ENCODE measurements at regions not wholly inside any gene's neighbourhood (a gene's known extent, or its start where the extent isn't known, plus 50 kb on each side); places are given as distances from the start of the nearest gene placed in this dataset.

GRCh38 chr14:29355846-29356245 lies 571.8 kb downstream of the PRKD1 start:
- no peaks in the 10 kb centered on the region for H3K4me1 Mint-ChIP-seq
- H3K4me3 Mint-ChIP-seq = no peak overlapping the region
- TF ChIP-seq, protein P1, sequence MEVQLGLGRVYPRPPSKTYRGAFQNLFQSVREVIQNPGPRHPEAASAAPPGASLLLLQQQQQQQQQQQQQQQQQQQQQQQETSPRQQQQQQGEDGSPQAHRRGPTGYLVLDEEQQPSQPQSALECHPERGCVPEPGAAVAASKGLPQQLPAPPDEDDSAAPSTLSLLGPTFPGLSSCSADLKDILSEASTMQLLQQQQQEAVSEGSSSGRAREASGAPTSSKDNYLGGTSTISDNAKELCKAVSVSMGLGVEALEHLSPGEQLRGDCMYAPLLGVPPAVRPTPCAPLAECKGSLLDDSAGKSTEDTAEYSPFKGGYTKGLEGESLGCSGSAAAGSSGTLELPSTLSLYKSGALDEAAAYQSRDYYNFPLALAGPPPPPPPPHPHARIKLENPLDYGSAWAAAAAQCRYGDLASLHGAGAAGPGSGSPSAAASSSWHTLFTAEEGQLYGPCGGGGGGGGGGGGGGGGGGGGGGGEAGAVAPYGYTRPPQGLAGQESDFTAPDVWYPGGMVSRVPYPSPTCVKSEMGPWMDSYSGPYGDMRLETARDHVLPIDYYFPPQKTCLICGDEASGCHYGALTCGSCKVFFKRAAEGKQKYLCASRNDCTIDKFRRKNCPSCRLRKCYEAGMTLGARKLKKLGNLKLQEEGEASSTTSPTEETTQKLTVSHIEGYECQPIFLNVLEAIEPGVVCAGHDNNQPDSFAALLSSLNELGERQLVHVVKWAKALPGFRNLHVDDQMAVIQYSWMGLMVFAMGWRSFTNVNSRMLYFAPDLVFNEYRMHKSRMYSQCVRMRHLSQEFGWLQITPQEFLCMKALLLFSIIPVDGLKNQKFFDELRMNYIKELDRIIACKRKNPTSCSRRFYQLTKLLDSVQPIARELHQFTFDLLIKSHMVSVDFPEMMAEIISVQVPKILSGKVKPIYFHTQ (CRISPR knock-in tag; IDR thresholded peaks at IDR 0.05) = no peak
- TF ChIP-seq GRHL2 (CRISPR knock-in tag; IDR thresholded peaks at IDR 0.05; ENCODE audit: insufficient replicate concordance, severe bottlenecking) (no peak), FOXJ3 (CRISPR knock-in tag; IDR thresholded peaks at IDR 0.05; ENCODE audit: borderline replicate concordance) (no peak)
- TF ChIP-seq, protein P2, sequence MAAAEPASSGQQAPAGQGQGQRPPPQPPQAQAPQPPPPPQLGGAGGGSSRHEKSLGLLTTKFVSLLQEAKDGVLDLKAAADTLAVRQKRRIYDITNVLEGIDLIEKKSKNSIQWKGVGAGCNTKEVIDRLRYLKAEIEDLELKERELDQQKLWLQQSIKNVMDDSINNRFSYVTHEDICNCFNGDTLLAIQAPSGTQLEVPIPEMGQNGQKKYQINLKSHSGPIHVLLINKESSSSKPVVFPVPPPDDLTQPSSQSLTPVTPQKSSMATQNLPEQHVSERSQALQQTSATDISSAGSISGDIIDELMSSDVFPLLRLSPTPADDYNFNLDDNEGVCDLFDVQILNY (CRISPR knock-in tag; IDR thresholded peaks at IDR 0.05) = no peak
- DNase-seq (ENCODE audit: low spot score) = no peak
- no peaks in the 10 kb centered on the region for H3K36me3 Mint-ChIP-seq
- no peaks in the 10 kb centered on the region for H3K9me3 Mint-ChIP-seq
- ChIA-PET CTCF (no interaction called here), POLR2A (no interaction called here)
- H3K27me3 Mint-ChIP-seq (ENCODE audit: low read depth) = no peaks in the 10 kb centered on the region
- ATAC-seq = no peak
- H3K27ac Mint-ChIP-seq = no peak overlapping the region

DNA sequence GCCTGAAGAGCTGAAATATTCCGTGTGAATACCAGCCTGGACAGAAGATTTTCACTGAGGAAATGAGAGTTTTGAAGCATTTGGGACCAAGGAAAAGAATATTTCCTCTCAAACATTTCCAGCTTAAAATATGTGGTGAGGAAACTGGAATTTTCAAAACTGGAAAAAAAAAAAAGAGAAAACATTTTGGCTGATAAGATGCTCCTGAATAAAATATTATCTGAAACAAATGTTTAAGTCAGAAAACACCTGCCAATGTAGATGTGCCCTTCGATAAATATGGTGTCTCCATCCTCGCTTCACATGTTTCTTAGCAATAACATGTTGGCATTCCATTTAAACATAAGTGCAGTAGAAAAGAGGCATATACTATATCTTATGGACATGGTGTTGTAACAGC lies 567.0 kb downstream of the PRKD1 start:
- H3K36me3 Mint-ChIP-seq = no peaks in the 10 kb centered on the region
- no peak overlapping the region for H3K4me3 Mint-ChIP-seq
- ATAC-seq (no peak), DNase-seq (ENCODE audit: low spot score) (no peak)
- H3K27me3 Mint-ChIP-seq (ENCODE audit: low read depth) = no peaks in the 10 kb centered on the region; the same call in 1 of the 2 replicates
- H3K4me1 Mint-ChIP-seq = no peaks in the 10 kb centered on the region
- H3K27ac Mint-ChIP-seq = no peak overlapping the region
- ChIA-PET CTCF (no interaction called here), POLR2A (no interaction called here)
- H3K9me3 Mint-ChIP-seq = no peaks in the 10 kb centered on the region
- no peak for TF ChIP-seq IRF1 (CRISPR knock-in tag; IDR thresholded peaks at IDR 0.05)
- no peak for TF ChIP-seq EMX1 (CRISPR knock-in tag; IDR thresholded peaks at IDR 0.05)
- TF ChIP-seq CBFB (CRISPR knock-in tag; IDR thresholded peaks at IDR 0.05; ENCODE audit: low read depth) = no peak
- no peak for TF ChIP-seq FOXP1 (CRISPR knock-in tag; IDR thresholded peaks at IDR 0.05; ENCODE audit: borderline replicate concordance)
- TF ChIP-seq, protein P3, sequence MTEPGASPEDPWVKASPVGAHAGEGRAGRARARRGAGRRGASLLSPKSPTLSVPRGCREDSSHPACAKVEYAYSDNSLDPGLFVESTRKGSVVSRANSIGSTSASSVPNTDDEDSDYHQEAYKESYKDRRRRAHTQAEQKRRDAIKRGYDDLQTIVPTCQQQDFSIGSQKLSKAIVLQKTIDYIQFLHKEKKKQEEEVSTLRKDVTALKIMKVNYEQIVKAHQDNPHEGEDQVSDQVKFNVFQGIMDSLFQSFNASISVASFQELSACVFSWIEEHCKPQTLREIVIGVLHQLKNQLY (CRISPR knock-in tag; IDR thresholded peaks at IDR 0.05) = no peak
- no peak for TF ChIP-seq ZNF263 (CRISPR knock-in tag; IDR thresholded peaks at IDR 0.05; ENCODE audit: low read depth)
- TF ChIP-seq PRRX2 (CRISPR knock-in tag; IDR thresholded peaks at IDR 0.05) = no peak
- TF ChIP-seq, protein P4, sequence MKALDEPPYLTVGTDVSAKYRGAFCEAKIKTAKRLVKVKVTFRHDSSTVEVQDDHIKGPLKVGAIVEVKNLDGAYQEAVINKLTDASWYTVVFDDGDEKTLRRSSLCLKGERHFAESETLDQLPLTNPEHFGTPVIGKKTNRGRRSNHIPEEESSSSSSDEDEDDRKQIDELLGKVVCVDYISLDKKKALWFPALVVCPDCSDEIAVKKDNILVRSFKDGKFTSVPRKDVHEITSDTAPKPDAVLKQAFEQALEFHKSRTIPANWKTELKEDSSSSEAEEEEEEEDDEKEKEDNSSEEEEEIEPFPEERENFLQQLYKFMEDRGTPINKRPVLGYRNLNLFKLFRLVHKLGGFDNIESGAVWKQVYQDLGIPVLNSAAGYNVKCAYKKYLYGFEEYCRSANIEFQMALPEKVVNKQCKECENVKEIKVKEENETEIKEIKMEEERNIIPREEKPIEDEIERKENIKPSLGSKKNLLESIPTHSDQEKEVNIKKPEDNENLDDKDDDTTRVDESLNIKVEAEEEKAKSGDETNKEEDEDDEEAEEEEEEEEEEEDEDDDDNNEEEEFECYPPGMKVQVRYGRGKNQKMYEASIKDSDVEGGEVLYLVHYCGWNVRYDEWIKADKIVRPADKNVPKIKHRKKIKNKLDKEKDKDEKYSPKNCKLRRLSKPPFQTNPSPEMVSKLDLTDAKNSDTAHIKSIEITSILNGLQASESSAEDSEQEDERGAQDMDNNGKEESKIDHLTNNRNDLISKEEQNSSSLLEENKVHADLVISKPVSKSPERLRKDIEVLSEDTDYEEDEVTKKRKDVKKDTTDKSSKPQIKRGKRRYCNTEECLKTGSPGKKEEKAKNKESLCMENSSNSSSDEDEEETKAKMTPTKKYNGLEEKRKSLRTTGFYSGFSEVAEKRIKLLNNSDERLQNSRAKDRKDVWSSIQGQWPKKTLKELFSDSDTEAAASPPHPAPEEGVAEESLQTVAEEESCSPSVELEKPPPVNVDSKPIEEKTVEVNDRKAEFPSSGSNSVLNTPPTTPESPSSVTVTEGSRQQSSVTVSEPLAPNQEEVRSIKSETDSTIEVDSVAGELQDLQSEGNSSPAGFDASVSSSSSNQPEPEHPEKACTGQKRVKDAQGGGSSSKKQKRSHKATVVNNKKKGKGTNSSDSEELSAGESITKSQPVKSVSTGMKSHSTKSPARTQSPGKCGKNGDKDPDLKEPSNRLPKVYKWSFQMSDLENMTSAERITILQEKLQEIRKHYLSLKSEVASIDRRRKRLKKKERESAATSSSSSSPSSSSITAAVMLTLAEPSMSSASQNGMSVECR (CRISPR knock-in tag; IDR thresholded peaks at IDR 0.05; ENCODE audit: borderline replicate concordance) = no peak
- no peak for TF ChIP-seq USF1 (CRISPR knock-in tag; IDR thresholded peaks at IDR 0.05)
- TF ChIP-seq, protein P5, sequence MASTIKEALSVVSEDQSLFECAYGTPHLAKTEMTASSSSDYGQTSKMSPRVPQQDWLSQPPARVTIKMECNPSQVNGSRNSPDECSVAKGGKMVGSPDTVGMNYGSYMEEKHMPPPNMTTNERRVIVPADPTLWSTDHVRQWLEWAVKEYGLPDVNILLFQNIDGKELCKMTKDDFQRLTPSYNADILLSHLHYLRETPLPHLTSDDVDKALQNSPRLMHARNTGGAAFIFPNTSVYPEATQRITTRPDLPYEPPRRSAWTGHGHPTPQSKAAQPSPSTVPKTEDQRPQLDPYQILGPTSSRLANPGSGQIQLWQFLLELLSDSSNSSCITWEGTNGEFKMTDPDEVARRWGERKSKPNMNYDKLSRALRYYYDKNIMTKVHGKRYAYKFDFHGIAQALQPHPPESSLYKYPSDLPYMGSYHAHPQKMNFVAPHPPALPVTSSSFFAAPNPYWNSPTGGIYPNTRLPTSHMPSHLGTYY (CRISPR knock-in tag; IDR thresholded peaks at IDR 0.05) = no peak
- TF ChIP-seq SMAD3 (CRISPR knock-in tag; IDR thresholded peaks at IDR 0.05; ENCODE audit: borderline replicate concordance) = no peak
- TF ChIP-seq, protein P6, sequence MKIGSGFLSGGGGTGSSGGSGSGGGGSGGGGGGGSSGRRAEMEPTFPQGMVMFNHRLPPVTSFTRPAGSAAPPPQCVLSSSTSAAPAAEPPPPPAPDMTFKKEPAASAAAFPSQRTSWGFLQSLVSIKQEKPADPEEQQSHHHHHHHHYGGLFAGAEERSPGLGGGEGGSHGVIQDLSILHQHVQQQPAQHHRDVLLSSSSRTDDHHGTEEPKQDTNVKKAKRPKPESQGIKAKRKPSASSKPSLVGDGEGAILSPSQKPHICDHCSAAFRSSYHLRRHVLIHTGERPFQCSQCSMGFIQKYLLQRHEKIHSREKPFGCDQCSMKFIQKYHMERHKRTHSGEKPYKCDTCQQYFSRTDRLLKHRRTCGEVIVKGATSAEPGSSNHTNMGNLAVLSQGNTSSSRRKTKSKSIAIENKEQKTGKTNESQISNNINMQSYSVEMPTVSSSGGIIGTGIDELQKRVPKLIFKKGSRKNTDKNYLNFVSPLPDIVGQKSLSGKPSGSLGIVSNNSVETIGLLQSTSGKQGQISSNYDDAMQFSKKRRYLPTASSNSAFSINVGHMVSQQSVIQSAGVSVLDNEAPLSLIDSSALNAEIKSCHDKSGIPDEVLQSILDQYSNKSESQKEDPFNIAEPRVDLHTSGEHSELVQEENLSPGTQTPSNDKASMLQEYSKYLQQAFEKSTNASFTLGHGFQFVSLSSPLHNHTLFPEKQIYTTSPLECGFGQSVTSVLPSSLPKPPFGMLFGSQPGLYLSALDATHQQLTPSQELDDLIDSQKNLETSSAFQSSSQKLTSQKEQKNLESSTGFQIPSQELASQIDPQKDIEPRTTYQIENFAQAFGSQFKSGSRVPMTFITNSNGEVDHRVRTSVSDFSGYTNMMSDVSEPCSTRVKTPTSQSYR (CRISPR knock-in tag; IDR thresholded peaks at IDR 0.05) = no peak
- TF ChIP-seq ZNF671 (CRISPR knock-in tag; IDR thresholded peaks at IDR 0.05) = no peak
- TF ChIP-seq GRHL2 (CRISPR knock-in tag; IDR thresholded peaks at IDR 0.05; ENCODE audit: insufficient replicate concordance, severe bottlenecking) = no peak
- TF ChIP-seq MXD4 (CRISPR knock-in tag; IDR thresholded peaks at IDR 0.05; ENCODE audit: borderline replicate concordance) = no peak

All from WTC11 (cell line).